Ishikawa (cell line): ENCODE measurements at regions not wholly inside any gene's neighbourhood (a gene's known extent, or its start where the extent isn't known, plus 50 kb on each side); places are given as distances from the start of the nearest gene placed in this dataset.

Experiments used
- CREB1 ChIP-seq: IDR thresholded peaks from 2 replicates; pipeline ENCODE4 v1.6.1; 2012; ENCODE audit warnings: low read depth
- EGR1 ChIP-seq: IDR thresholded peaks from 2 replicates; pipeline ENCODE4 v1.6.1; 2012
- YY1 ChIP-seq: IDR thresholded peaks from 2 replicates; pipeline ENCODE4 v1.6.1; 2012; ENCODE audit warnings: low read depth
- TF ChIP-seq, protein P1 (sequence below): IDR thresholded peaks from 2 replicates; pipeline ENCODE4 v1.6.1; 2012
- TF ChIP-seq, protein P2 (sequence below): IDR thresholded peaks from 2 replicates; pipeline ENCODE4 v1.6.1; 2012

DNA sequence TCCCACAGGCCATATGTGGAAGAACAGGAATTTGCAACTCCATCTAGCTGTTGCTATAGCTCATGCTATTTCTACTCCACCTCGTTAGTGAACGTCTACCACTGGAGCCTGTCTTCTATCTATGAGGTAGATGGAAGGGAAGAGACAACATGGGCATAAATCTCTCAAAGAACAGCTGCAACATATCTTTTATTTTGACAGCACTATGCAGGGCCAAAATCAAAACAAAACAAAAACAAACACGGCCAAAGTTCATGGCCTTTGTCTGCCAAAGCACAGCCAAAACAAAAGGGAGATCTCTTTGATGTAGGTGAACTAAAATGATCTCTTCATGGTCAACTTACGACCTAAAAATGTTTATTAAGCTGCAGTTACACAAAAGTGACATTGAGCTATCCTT, 215.2 kb upstream of the MPPED2 start:
- TF ChIP-seq YY1 (no peak), CREB1 (no peak), EGR1 (no peak)
- TF ChIP-seq, protein P1, sequence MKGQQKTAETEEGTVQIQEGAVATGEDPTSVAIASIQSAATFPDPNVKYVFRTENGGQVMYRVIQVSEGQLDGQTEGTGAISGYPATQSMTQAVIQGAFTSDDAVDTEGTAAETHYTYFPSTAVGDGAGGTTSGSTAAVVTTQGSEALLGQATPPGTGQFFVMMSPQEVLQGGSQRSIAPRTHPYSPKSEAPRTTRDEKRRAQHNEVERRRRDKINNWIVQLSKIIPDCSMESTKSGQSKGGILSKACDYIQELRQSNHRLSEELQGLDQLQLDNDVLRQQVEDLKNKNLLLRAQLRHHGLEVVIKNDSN: no peak
- TF ChIP-seq, protein P2, sequence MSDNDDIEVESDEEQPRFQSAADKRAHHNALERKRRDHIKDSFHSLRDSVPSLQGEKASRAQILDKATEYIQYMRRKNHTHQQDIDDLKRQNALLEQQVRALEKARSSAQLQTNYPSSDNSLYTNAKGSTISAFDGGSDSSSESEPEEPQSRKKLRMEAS: no peak
